ENCODE measurements at regions not wholly inside any gene's neighbourhood (a gene's known extent, or its start where the extent isn't known, plus 50 kb on each side); places are given as distances from the start of the nearest gene placed in this dataset.

GRCh38 chr7:8357536-8357935, 75.9 kb upstream of the NXPH1 start:
- no peak for TF ChIP-seq ZNF138 (CRISPR knock-in tag; conservative IDR thresholded peaks at IDR 0.05)
- TF ChIP-seq ATF1 (CRISPR knock-in tag; IDR thresholded peaks at IDR 0.05), result no peak
- TF ChIP-seq ZNF281 (CRISPR knock-in tag; IDR thresholded peaks at IDR 0.05), result no peak
- no peak for TF ChIP-seq HMGA2 (CRISPR knock-in tag; IDR thresholded peaks at IDR 0.05)
- no peak for TF ChIP-seq FOXK1 (CRISPR knock-in tag; IDR thresholded peaks at IDR 0.05)
- TF ChIP-seq, protein P1, sequence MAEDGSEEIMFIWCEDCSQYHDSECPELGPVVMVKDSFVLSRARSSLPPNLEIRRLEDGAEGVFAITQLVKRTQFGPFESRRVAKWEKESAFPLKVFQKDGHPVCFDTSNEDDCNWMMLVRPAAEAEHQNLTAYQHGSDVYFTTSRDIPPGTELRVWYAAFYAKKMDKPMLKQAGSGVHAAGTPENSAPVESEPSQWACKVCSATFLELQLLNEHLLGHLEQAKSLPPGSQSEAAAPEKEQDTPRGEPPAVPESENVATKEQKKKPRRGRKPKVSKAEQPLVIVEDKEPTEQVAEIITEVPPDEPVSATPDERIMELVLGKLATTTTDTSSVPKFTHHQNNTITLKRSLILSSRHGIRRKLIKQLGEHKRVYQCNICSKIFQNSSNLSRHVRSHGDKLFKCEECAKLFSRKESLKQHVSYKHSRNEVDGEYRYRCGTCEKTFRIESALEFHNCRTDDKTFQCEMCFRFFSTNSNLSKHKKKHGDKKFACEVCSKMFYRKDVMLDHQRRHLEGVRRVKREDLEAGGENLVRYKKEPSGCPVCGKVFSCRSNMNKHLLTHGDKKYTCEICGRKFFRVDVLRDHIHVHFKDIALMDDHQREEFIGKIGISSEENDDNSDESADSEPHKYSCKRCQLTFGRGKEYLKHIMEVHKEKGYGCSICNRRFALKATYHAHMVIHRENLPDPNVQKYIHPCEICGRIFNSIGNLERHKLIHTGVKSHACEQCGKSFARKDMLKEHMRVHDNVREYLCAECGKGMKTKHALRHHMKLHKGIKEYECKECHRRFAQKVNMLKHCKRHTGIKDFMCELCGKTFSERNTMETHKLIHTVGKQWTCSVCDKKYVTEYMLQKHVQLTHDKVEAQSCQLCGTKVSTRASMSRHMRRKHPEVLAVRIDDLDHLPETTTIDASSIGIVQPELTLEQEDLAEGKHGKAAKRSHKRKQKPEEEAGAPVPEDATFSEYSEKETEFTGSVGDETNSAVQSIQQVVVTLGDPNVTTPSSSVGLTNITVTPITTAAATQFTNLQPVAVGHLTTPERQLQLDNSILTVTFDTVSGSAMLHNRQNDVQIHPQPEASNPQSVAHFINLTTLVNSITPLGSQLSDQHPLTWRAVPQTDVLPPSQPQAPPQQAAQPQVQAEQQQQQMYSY (CRISPR knock-in tag; IDR thresholded peaks at IDR 0.05), result no peak
- TF ChIP-seq, protein P2, sequence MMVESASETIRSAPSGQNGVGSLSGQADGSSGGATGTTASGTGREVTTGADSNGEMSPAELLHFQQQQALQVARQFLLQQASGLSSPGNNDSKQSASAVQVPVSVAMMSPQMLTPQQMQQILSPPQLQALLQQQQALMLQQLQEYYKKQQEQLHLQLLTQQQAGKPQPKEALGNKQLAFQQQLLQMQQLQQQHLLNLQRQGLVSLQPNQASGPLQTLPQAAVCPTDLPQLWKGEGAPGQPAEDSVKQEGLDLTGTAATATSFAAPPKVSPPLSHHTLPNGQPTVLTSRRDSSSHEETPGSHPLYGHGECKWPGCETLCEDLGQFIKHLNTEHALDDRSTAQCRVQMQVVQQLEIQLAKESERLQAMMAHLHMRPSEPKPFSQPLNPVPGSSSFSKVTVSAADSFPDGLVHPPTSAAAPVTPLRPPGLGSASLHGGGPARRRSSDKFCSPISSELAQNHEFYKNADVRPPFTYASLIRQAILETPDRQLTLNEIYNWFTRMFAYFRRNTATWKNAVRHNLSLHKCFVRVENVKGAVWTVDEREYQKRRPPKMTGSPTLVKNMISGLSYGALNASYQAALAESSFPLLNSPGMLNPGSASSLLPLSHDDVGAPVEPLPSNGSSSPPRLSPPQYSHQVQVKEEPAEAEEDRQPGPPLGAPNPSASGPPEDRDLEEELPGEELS (CRISPR knock-in tag; IDR thresholded peaks at IDR 0.05), result no peak
- TF ChIP-seq, protein P3, sequence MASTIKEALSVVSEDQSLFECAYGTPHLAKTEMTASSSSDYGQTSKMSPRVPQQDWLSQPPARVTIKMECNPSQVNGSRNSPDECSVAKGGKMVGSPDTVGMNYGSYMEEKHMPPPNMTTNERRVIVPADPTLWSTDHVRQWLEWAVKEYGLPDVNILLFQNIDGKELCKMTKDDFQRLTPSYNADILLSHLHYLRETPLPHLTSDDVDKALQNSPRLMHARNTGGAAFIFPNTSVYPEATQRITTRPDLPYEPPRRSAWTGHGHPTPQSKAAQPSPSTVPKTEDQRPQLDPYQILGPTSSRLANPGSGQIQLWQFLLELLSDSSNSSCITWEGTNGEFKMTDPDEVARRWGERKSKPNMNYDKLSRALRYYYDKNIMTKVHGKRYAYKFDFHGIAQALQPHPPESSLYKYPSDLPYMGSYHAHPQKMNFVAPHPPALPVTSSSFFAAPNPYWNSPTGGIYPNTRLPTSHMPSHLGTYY (CRISPR knock-in tag; IDR thresholded peaks at IDR 0.05), result no peak
- no peak for TF ChIP-seq ZNF121 (CRISPR knock-in tag; IDR thresholded peaks at IDR 0.05)
- TF ChIP-seq SMAD3 (CRISPR knock-in tag; IDR thresholded peaks at IDR 0.05; ENCODE audit: borderline replicate concordance), result no peak
- no peak for TF ChIP-seq E2F1 (CRISPR knock-in tag; IDR thresholded peaks at IDR 0.05)
- TF ChIP-seq CDX4 (CRISPR knock-in tag; IDR thresholded peaks at IDR 0.05; ENCODE audit: borderline replicate concordance), result no peak
- no peak for TF ChIP-seq SOX15 (CRISPR knock-in tag; IDR thresholded peaks at IDR 0.05)
- no peak for TF ChIP-seq EMX1 (CRISPR knock-in tag; IDR thresholded peaks at IDR 0.05)
- no peak for TF ChIP-seq GTF2I (CRISPR knock-in tag; conservative IDR thresholded peaks at IDR 0.05)
- no peak for TF ChIP-seq ATF2 (CRISPR knock-in tag; IDR thresholded peaks at IDR 0.05; ENCODE audit: borderline replicate concordance, low read depth)
- TF ChIP-seq, protein P4, sequence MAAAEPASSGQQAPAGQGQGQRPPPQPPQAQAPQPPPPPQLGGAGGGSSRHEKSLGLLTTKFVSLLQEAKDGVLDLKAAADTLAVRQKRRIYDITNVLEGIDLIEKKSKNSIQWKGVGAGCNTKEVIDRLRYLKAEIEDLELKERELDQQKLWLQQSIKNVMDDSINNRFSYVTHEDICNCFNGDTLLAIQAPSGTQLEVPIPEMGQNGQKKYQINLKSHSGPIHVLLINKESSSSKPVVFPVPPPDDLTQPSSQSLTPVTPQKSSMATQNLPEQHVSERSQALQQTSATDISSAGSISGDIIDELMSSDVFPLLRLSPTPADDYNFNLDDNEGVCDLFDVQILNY (CRISPR knock-in tag; IDR thresholded peaks at IDR 0.05), result no peak
- TF ChIP-seq ZNF263 (CRISPR knock-in tag; IDR thresholded peaks at IDR 0.05; ENCODE audit: low read depth), result no peak
- DNase-seq (ENCODE audit: low spot score) (no peak), ATAC-seq (no peak)
- Mint-ChIP-seq H3K27me3 (ENCODE audit: low read depth) (no peaks in the 10 kb centered on the region), H3K27ac (peak overlapping the region; percentile 19; the same call in 1 of the 2 replicates), H3K36me3 (peaks cover 56% of the 10 kb centered on the region), H3K4me3 (no peak overlapping the region), H3K4me1 (peaks cover 68% of the 10 kb centered on the region), H3K9me3 (peaks cover 43% of the 10 kb centered on the region)
- ChIA-PET POLR2A (interaction anchor here (0.6 kb wide), 1 partner anchor 22 kb away, joined by 3 read pairs; no protein-coding TSS in a partner anchor), CTCF (no interaction called here)

All from WTC11 (cell line).